GM10266 (cell line): ENCODE measurements at regions not wholly inside any gene's neighbourhood (a gene's known extent, or its start where the extent isn't known, plus 50 kb on each side); places are given as distances from the start of the nearest gene placed in this dataset.

Source experiments
- DNase-seq: peaks from one replicate; pipeline ENCODE4 v3.0.0; 2012; ENCODE audit errors: extremely low spot score
- CTCF ChIP-seq: IDR thresholded peaks from 2 replicates; pipeline ENCODE4 v1.5.1; 2012; ENCODE audit warnings: mild to moderate bottlenecking, low read depth; ENCODE audit not compliant: control insufficient read depth, insufficient read depth; ENCODE audit errors: missing control alignments

- TF ChIP-seq CTCF: no peak
- no peak for DNase-seq
Observed at GRCh38 chr2:4029081-4029480, 325.7 kb downstream of the DCDC2C start.

- TF ChIP-seq CTCF: no peak
- no peak for DNase-seq
Observed at GRCh38 chr2:4039896-4040295, 336.5 kb downstream of the DCDC2C start.

- TF ChIP-seq CTCF: no peak
- DNase-seq: no peak
Observed at GRCh38 chr2:4047961-4048891, 344.9 kb downstream of the DCDC2C start.

GRCh38 chr2:4049463-4049862 is 346.1 kb downstream of the DCDC2C start:
- no peak for TF ChIP-seq CTCF
- DNase-seq: no peak

GRCh38 chr2:4053769-4054493 is 350.6 kb downstream of the DCDC2C start:
- DNase-seq: no peak

GRCh38 chr2:4066217-4066616 is 362.8 kb downstream of the DCDC2C start:
- no peak for DNase-seq
- no peak for TF ChIP-seq CTCF

More at GRCh38 chr2:4053769-4054493, 350.6 kb downstream of the DCDC2C start:
- no peak for TF ChIP-seq CTCF
